ENCODE measurements at regions not wholly inside any gene's neighbourhood (a gene's known extent, or its start where the extent isn't known, plus 50 kb on each side); places are given as distances from the start of the nearest gene placed in this dataset.

- FAIRE-seq (no peak), DNase-seq (ENCODE audit: low read depth) (no peak)
- Histone ChIP-seq H3K4me3 (ENCODE audit: insufficient read depth, low read depth, low read length) (no peak overlapping the region), H3K27ac (ENCODE audit: low read depth, low read length) (no peak overlapping the region), H3K9me3 (ENCODE audit: insufficient read depth, low read depth, low read length) (no peaks in the 10 kb centered on the region), H3K4me2 (ENCODE audit: low read length) (no peak overlapping the region), H3K27me3 (ENCODE audit: insufficient read depth, low read length) (peaks cover 2% of the 10 kb centered on the region), H4K20me1 (ENCODE audit: insufficient read depth, low read length) (no peaks in the 10 kb centered on the region), H3K79me2 (ENCODE audit: insufficient read depth, low read length) (no peaks in the 10 kb centered on the region), H2AFZ (ENCODE audit: low read depth, low read length) (no peak overlapping the region), H3K9ac (ENCODE audit: low read length) (no peak overlapping the region), H3K4me1 (ENCODE audit: insufficient read depth, low read length) (no peaks in the 10 kb centered on the region), H3K36me3 (ENCODE audit: insufficient read depth, low read length) (no peaks in the 10 kb centered on the region)
- Mint-ChIP-seq H3K4me1 (ENCODE audit: low read depth, unreplicated experiment) (no peaks in the 10 kb centered on the region), H3K9me3 (ENCODE audit: unreplicated experiment) (peaks cover 2% of the 10 kb centered on the region), H3K4me3 (ENCODE audit: unreplicated experiment) (no peak overlapping the region), H3K36me3 (ENCODE audit: low read depth, unreplicated experiment) (no peaks in the 10 kb centered on the region), H3K27ac (ENCODE audit: unreplicated experiment) (no peak overlapping the region), H3K27me3 (ENCODE audit: low read depth, unreplicated experiment) (peaks cover 70% of the 10 kb centered on the region)
- TF ChIP-seq CTCF (IDR thresholded peaks at IDR 0.05; ENCODE audit: insufficient read depth, low read depth, low read length) (no peak), EZH2 (IDR thresholded peaks at IDR 0.05; ENCODE audit: insufficient read depth, low read length) (no peak)
Observed at GRCh38 chr10:133033742-133034048, 54.0 kb upstream of the ADGRA1 start.

DNA sequence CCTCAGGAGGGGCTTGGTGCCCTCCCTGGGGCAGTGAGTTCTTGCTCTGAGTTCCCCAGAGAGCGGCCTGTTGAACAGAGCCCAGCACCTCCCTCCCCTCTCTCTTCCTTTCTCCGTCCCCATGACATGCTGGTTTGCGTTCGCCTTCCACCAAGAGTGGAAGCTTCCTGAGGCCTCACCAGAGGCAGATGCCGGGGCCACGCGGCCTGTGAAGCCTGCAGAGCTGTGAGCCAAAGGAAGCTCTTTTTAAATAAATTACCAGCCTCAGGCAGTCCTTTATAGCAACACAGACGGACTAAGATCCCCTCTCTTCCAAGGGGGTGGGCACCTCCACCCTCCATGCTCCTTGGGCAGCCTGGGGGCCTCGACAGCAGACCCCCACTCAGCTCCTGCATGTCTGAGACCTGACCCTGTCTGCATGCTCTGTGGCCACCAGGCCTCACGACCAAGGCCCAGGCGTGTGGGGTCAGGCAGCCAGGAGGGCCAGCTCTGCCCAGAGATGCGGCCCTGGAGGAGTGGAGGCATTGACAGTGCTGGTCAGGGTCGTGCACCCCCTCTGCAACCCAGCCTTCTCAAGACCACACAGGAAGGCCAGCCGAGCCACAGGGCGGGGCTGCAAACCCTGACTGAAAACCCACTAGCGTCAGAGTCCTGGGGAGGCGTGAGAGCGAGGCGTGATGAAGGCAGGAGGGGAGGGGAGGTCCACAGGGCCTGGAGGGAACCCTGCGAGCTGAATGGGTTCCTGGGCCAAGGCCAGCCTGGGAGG lies 54.6 kb upstream of the ADGRA1 start:
- TF ChIP-seq CTCF (IDR thresholded peaks at IDR 0.05; ENCODE audit: insufficient read depth, low read depth, low read length), result no peak
- no peak for TF ChIP-seq EZH2 (IDR thresholded peaks at IDR 0.05; ENCODE audit: insufficient read depth, low read length)
- FAIRE-seq (no peak), DNase-seq (ENCODE audit: low read depth) (no peak)
- Mint-ChIP-seq H3K4me3 (ENCODE audit: unreplicated experiment) (no peak overlapping the region), H3K9me3 (ENCODE audit: unreplicated experiment) (peaks cover 2% of the 10 kb centered on the region), H3K27ac (ENCODE audit: unreplicated experiment) (no peak overlapping the region), H3K4me1 (ENCODE audit: low read depth, unreplicated experiment) (no peaks in the 10 kb centered on the region), H3K36me3 (ENCODE audit: low read depth, unreplicated experiment) (no peaks in the 10 kb centered on the region), H3K27me3 (ENCODE audit: low read depth, unreplicated experiment) (peaks cover 64% of the 10 kb centered on the region)
- Histone ChIP-seq H3K4me1 (ENCODE audit: insufficient read depth, low read length) (no peaks in the 10 kb centered on the region), H3K4me2 (ENCODE audit: low read length) (no peak overlapping the region), H3K9ac (ENCODE audit: low read length) (no peak overlapping the region), H3K9me3 (ENCODE audit: insufficient read depth, low read depth, low read length) (no peaks in the 10 kb centered on the region), H3K79me2 (ENCODE audit: insufficient read depth, low read length) (no peaks in the 10 kb centered on the region), H3K4me3 (ENCODE audit: insufficient read depth, low read depth, low read length) (no peak overlapping the region), H4K20me1 (ENCODE audit: insufficient read depth, low read length) (no peaks in the 10 kb centered on the region), H3K27ac (ENCODE audit: low read depth, low read length) (no peak overlapping the region), H3K36me3 (ENCODE audit: insufficient read depth, low read length) (no peaks in the 10 kb centered on the region), H3K27me3 (ENCODE audit: insufficient read depth, low read length) (peaks cover 2% of the 10 kb centered on the region), H2AFZ (ENCODE audit: low read depth, low read length) (no peak overlapping the region)

- no peak for DNase-seq (ENCODE audit: low read depth)
- Histone ChIP-seq H3K9ac (ENCODE audit: low read length) (no peak overlapping the region), H3K79me2 (ENCODE audit: insufficient read depth, low read length) (no peaks in the 10 kb centered on the region), H3K36me3 (ENCODE audit: insufficient read depth, low read length) (no peaks in the 10 kb centered on the region), H3K9me3 (ENCODE audit: insufficient read depth, low read depth, low read length) (no peaks in the 10 kb centered on the region), H3K27me3 (ENCODE audit: insufficient read depth, low read length) (peaks cover 2% of the 10 kb centered on the region), H2AFZ (ENCODE audit: low read depth, low read length) (no peak overlapping the region), H3K27ac (ENCODE audit: low read depth, low read length) (no peak overlapping the region), H3K4me3 (ENCODE audit: insufficient read depth, low read depth, low read length) (no peak overlapping the region), H3K4me2 (ENCODE audit: low read length) (no peak overlapping the region), H3K4me1 (ENCODE audit: insufficient read depth, low read length) (no peaks in the 10 kb centered on the region), H4K20me1 (ENCODE audit: insufficient read depth, low read length) (no peaks in the 10 kb centered on the region)
- Mint-ChIP-seq H3K36me3 (ENCODE audit: low read depth, unreplicated experiment) (no peaks in the 10 kb centered on the region), H3K9me3 (ENCODE audit: unreplicated experiment) (peaks cover 2% of the 10 kb centered on the region), H3K4me1 (ENCODE audit: low read depth, unreplicated experiment) (no peaks in the 10 kb centered on the region), H3K27ac (ENCODE audit: unreplicated experiment) (no peak overlapping the region), H3K4me3 (ENCODE audit: unreplicated experiment) (no peak overlapping the region), H3K27me3 (ENCODE audit: low read depth, unreplicated experiment) (peaks cover 63% of the 10 kb centered on the region)
- FAIRE-seq, result no peak
- TF ChIP-seq CTCF (IDR thresholded peaks at IDR 0.05; ENCODE audit: insufficient read depth, low read depth, low read length) (no peak), EZH2 (IDR thresholded peaks at IDR 0.05; ENCODE audit: insufficient read depth, low read length) (no peak)
Observed at GRCh38 chr10:133032231-133032630, 55.5 kb upstream of the ADGRA1 start.

Measured in astrocyte (in vitro differentiated cells and primary cell).